ENCODE measurements at regions not wholly inside any gene's neighbourhood (a gene's known extent, or its start where the extent isn't known, plus 50 kb on each side); places are given as distances from the start of the nearest gene placed in this dataset.

GRCh38 chr2:136628490-136628889, 136.9 kb upstream of the THSD7B start:
- no peak overlapping the region for H2AFZ ChIP-seq (ENCODE audit: low read length)
- H3K79me2 ChIP-seq (ENCODE audit: insufficient read depth, low read depth, low read length), result no peaks in the 10 kb centered on the region
- intact Hi-C loops (cut with micrococcal nuclease; ENCODE audit: unreplicated experiment), result no loop called here
- no peak overlapping the region for H3K27ac ChIP-seq (ENCODE audit: low read depth, low read length, poor library complexity, severe bottlenecking)
- no peaks in the 10 kb centered on the region for H3K9me2 ChIP-seq (ENCODE audit: insufficient read depth, low read length)
- TF ChIP-seq, protein P1, sequence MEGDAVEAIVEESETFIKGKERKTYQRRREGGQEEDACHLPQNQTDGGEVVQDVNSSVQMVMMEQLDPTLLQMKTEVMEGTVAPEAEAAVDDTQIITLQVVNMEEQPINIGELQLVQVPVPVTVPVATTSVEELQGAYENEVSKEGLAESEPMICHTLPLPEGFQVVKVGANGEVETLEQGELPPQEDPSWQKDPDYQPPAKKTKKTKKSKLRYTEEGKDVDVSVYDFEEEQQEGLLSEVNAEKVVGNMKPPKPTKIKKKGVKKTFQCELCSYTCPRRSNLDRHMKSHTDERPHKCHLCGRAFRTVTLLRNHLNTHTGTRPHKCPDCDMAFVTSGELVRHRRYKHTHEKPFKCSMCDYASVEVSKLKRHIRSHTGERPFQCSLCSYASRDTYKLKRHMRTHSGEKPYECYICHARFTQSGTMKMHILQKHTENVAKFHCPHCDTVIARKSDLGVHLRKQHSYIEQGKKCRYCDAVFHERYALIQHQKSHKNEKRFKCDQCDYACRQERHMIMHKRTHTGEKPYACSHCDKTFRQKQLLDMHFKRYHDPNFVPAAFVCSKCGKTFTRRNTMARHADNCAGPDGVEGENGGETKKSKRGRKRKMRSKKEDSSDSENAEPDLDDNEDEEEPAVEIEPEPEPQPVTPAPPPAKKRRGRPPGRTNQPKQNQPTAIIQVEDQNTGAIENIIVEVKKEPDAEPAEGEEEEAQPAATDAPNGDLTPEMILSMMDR (conservative IDR thresholded peaks at IDR 0.05; ENCODE audit: low read length), result no peak
- TF ChIP-seq EZH2phosphoT487 (IDR thresholded peaks at IDR 0.05; ENCODE audit: borderline replicate concordance, low read depth, low read length), result no peak
- POLR2A ChIA-PET, result no interaction called here
- no peaks in the 10 kb centered on the region for H4K20me1 ChIP-seq (ENCODE audit: insufficient read depth, low read length)
- DNase-seq (ENCODE audit: low spot score), result no peak
- no TSS peak for BruUV-seq (replicated peaks)
- H3K9me3 ChIP-seq (ENCODE audit: low read length), result no peaks in the 10 kb centered on the region
- H3K36me3 ChIP-seq (ENCODE audit: insufficient read depth, low read length), result no peaks in the 10 kb centered on the region
- H3K4me2 ChIP-seq (ENCODE audit: low read length), result no peak overlapping the region
- CTCF ChIA-PET (ENCODE audit: unreplicated experiment), result no interaction called here
- H3K4me1 ChIP-seq (ENCODE audit: insufficient read depth, low read length, poor library complexity, severe bottlenecking), result no peaks in the 10 kb centered on the region
- no peak overlapping the region for H3K4me3 ChIP-seq (ENCODE audit: low read depth, low read length, poor library complexity, severe bottlenecking)

GRCh38 chr2:136613096-136613495, 152.2 kb upstream of the THSD7B start:
- no peaks in the 10 kb centered on the region for H3K79me2 ChIP-seq (ENCODE audit: insufficient read depth, low read depth, low read length)
- H3K9me2 ChIP-seq (ENCODE audit: insufficient read depth, low read length), result no peaks in the 10 kb centered on the region
- H4K20me1 ChIP-seq (ENCODE audit: insufficient read depth, low read length), result no peaks in the 10 kb centered on the region
- H3K9me3 ChIP-seq (ENCODE audit: low read length), result no peaks in the 10 kb centered on the region
- H3K4me2 ChIP-seq (ENCODE audit: low read length), result no peak overlapping the region
- intact Hi-C loops (cut with micrococcal nuclease; ENCODE audit: unreplicated experiment), result no loop called here
- H3K4me3 ChIP-seq (ENCODE audit: low read depth, low read length, poor library complexity, severe bottlenecking), result no peak overlapping the region
- no peaks in the 10 kb centered on the region for H3K4me1 ChIP-seq (ENCODE audit: insufficient read depth, low read length, poor library complexity, severe bottlenecking)
- no peaks in the 10 kb centered on the region for H3K36me3 ChIP-seq (ENCODE audit: insufficient read depth, low read length)
- H2AFZ ChIP-seq (ENCODE audit: low read length), result no peak overlapping the region
- no peak for TF ChIP-seq EZH2phosphoT487 (IDR thresholded peaks at IDR 0.05; ENCODE audit: borderline replicate concordance, low read depth, low read length)
- TF ChIP-seq, protein P1 (conservative IDR thresholded peaks at IDR 0.05; ENCODE audit: low read length), result no peak
- POLR2A ChIA-PET, result no interaction called here
- CTCF ChIA-PET (ENCODE audit: unreplicated experiment), result no interaction called here
- DNase-seq (ENCODE audit: low spot score), result no peak
- no TSS peak for BruUV-seq (replicated peaks)
- H3K27ac ChIP-seq (ENCODE audit: low read depth, low read length, poor library complexity, severe bottlenecking), result no peak overlapping the region

- Histone ChIP-seq H3K27ac (ENCODE audit: low read depth, low read length, poor library complexity, severe bottlenecking) (no peak overlapping the region), H3K4me1 (ENCODE audit: insufficient read depth, low read length, poor library complexity, severe bottlenecking) (no peaks in the 10 kb centered on the region), H3K9me3 (ENCODE audit: low read length) (no peaks in the 10 kb centered on the region), H3K4me3 (ENCODE audit: low read depth, low read length, poor library complexity, severe bottlenecking) (no peak overlapping the region), H3K79me2 (ENCODE audit: insufficient read depth, low read depth, low read length) (no peaks in the 10 kb centered on the region), H2AFZ (ENCODE audit: low read length) (no peak overlapping the region), H3K36me3 (ENCODE audit: insufficient read depth, low read length) (no peaks in the 10 kb centered on the region), H4K20me1 (ENCODE audit: insufficient read depth, low read length) (no peaks in the 10 kb centered on the region), H3K4me2 (ENCODE audit: low read length) (no peak overlapping the region), H3K9me2 (ENCODE audit: insufficient read depth, low read length) (no peaks in the 10 kb centered on the region)
- DNase-seq (ENCODE audit: low spot score), result no peak
- TF ChIP-seq, protein P1 (conservative IDR thresholded peaks at IDR 0.05; ENCODE audit: low read length), result no peak
- CTCF ChIA-PET (ENCODE audit: unreplicated experiment), result no interaction called here
- no TSS peak for BruUV-seq (replicated peaks)
- POLR2A ChIA-PET, result no interaction called here
- intact Hi-C loops (cut with micrococcal nuclease; ENCODE audit: unreplicated experiment), result no loop called here
Observed at GRCh38 chr2:136612079-136612478, 153.3 kb upstream of the THSD7B start.
